Dendritic cell treated with granulocyte-macrophage colony-stimulating factor and Interleukin-4, amounts not matched to agents 40 ng/mL and 50 ng/mL, for 4 days (primary cell): ENCODE measurements at regions not wholly inside any gene's neighbourhood (a gene's known extent, or its start where the extent isn't known, plus 50 kb on each side); places are given as distances from the start of the nearest gene placed in this dataset.
"Not testable (repeated sequence)": the region's sequence is repeated elsewhere in the genome, so short reads cannot be mapped to it uniquely, and the experiment has no call there.

ENCODE experiments used
- H3K27ac Mint-ChIP-seq: one replicate; pipeline ENCODE4 v1.8.0; 2022; ENCODE audit warnings: mild to moderate bottlenecking, mixed read lengths
- H3K27me3 Mint-ChIP-seq: one replicate; pipeline ENCODE4 v1.8.0; 2022; ENCODE audit warnings: mild to moderate bottlenecking, mixed read lengths
- H3K36me3 Mint-ChIP-seq: one replicate; pipeline ENCODE4 v1.8.0; 2022; ENCODE audit warnings: low read depth, mixed read lengths
- H3K4me1 Mint-ChIP-seq: one replicate; pipeline ENCODE4 v1.8.0; 2022; ENCODE audit warnings: low read depth, mixed read lengths
- H3K4me3 Mint-ChIP-seq: one replicate; pipeline ENCODE4 v1.8.0; 2022; ENCODE audit warnings: mild to moderate bottlenecking, moderate library complexity, mixed read lengths
- H3K9me3 Mint-ChIP-seq: one replicate; pipeline ENCODE4 v1.8.0; 2022; ENCODE audit warnings: mixed read lengths
- intact Hi-C: fragments of 100-400 bp; cut with micrococcal nuclease; formaldehyde crosslinking; loops from one replicate; pipeline ENCODE4 v1.15.0; 2022

- no peaks in the 10 kb centered on the region for H3K36me3 Mint-ChIP-seq
- no peaks in the 10 kb centered on the region for H3K4me1 Mint-ChIP-seq
- no peak overlapping the region for H3K4me3 Mint-ChIP-seq
- H3K27ac Mint-ChIP-seq = no peak overlapping the region
- peaks cover 49% of the 10 kb centered on the region for H3K9me3 Mint-ChIP-seq
- no peaks in the 10 kb centered on the region for H3K27me3 Mint-ChIP-seq
- intact Hi-C loops = no loop called here
Measured at GRCh38 chr13:90492872-90493271, 854.6 kb upstream of the MIR17HG start.

GRCh38 chr13:90493667-90494066 is 853.8 kb upstream of the MIR17HG start:
- Mint-ChIP-seq H3K4me3 (no peak overlapping the region), H3K4me1 (no peaks in the 10 kb centered on the region), H3K27me3 (no peaks in the 10 kb centered on the region), H3K9me3 (peaks cover 49% of the 10 kb centered on the region), H3K36me3 (no peaks in the 10 kb centered on the region), H3K27ac (no peak overlapping the region)
- intact Hi-C loops = no loop called here

GRCh38 chr13:90494849-90495248 is 852.6 kb upstream of the MIR17HG start:
- H3K4me3 Mint-ChIP-seq, H3K27me3 Mint-ChIP-seq, H3K36me3 Mint-ChIP-seq, intact Hi-C loops, H3K4me1 Mint-ChIP-seq, H3K27ac Mint-ChIP-seq: not testable (repeated sequence)
- H3K9me3 Mint-ChIP-seq = peaks cover 49% of the 10 kb centered on the region

GRCh38 chr13:90498096-90498495 is 849.4 kb upstream of the MIR17HG start:
- H3K36me3 Mint-ChIP-seq = no peaks in the 10 kb centered on the region
- H3K4me1 Mint-ChIP-seq = no peaks in the 10 kb centered on the region
- H3K9me3 Mint-ChIP-seq = peaks cover 26% of the 10 kb centered on the region
- no peaks in the 10 kb centered on the region for H3K27me3 Mint-ChIP-seq
- intact Hi-C loops = no loop called here
- no peak overlapping the region for H3K27ac Mint-ChIP-seq
- no peak overlapping the region for H3K4me3 Mint-ChIP-seq

GRCh38 chr13:90498816-90499215 is 848.7 kb upstream of the MIR17HG start:
- Mint-ChIP-seq H3K36me3 (no peaks in the 10 kb centered on the region), H3K4me1 (no peaks in the 10 kb centered on the region)
- intact Hi-C loops = no loop called here

GRCh38 chr13:90500569-90500968 is 846.9 kb upstream of the MIR17HG start:
- Mint-ChIP-seq H3K27me3 (no peaks in the 10 kb centered on the region), H3K4me3 (no peak overlapping the region), H3K27ac (no peak overlapping the region), H3K36me3 (no peaks in the 10 kb centered on the region), H3K4me1 (no peaks in the 10 kb centered on the region), H3K9me3 (peaks cover 6% of the 10 kb centered on the region)
- intact Hi-C loops = no loop called here

More at GRCh38 chr13:90498816-90499215, 848.7 kb upstream of the MIR17HG start:
- H3K4me3 Mint-ChIP-seq = no peak overlapping the region
- no peaks in the 10 kb centered on the region for H3K27me3 Mint-ChIP-seq
- no peak overlapping the region for H3K27ac Mint-ChIP-seq
- H3K9me3 Mint-ChIP-seq = peaks cover 20% of the 10 kb centered on the region

- no peak overlapping the region for H3K27ac Mint-ChIP-seq
- no peak overlapping the region for H3K4me3 Mint-ChIP-seq
- H3K9me3 Mint-ChIP-seq = no peaks in the 10 kb centered on the region
- H3K4me1 Mint-ChIP-seq = no peaks in the 10 kb centered on the region
- H3K36me3 Mint-ChIP-seq = no peaks in the 10 kb centered on the region
- intact Hi-C loops = no loop called here
- H3K27me3 Mint-ChIP-seq = no peaks in the 10 kb centered on the region
Measured at GRCh38 chr13:90502153-90502552, 845.3 kb upstream of the MIR17HG start.

- no peaks in the 10 kb centered on the region for H3K27me3 Mint-ChIP-seq
- no peak overlapping the region for H3K4me3 Mint-ChIP-seq
- no peak overlapping the region for H3K27ac Mint-ChIP-seq
- no peaks in the 10 kb centered on the region for H3K36me3 Mint-ChIP-seq
- H3K4me1 Mint-ChIP-seq = no peaks in the 10 kb centered on the region
- intact Hi-C loops = no loop called here
- H3K9me3 Mint-ChIP-seq = no peaks in the 10 kb centered on the region
Measured at GRCh38 chr13:90502762-90503161, 844.7 kb upstream of the MIR17HG start.

- Mint-ChIP-seq H3K4me1 (no peaks in the 10 kb centered on the region), H3K27me3 (no peaks in the 10 kb centered on the region), H3K27ac (no peak overlapping the region), H3K4me3 (no peak overlapping the region), H3K36me3 (no peaks in the 10 kb centered on the region), H3K9me3 (no peaks in the 10 kb centered on the region)
- intact Hi-C loops = no loop called here
Measured at GRCh38 chr13:90510319-90510718, 837.2 kb upstream of the MIR17HG start.

- H3K36me3 Mint-ChIP-seq = no peaks in the 10 kb centered on the region
- no peak overlapping the region for H3K27ac Mint-ChIP-seq
- H3K9me3 Mint-ChIP-seq = no peaks in the 10 kb centered on the region
- H3K27me3 Mint-ChIP-seq = no peaks in the 10 kb centered on the region
- H3K4me1 Mint-ChIP-seq = no peaks in the 10 kb centered on the region
- H3K4me3 Mint-ChIP-seq = no peak overlapping the region
- intact Hi-C loops = no loop called here
Measured at GRCh38 chr13:90511903-90512302, 835.6 kb upstream of the MIR17HG start.

GRCh38 chr13:90514712-90515111 is 832.8 kb upstream of the MIR17HG start:
- H3K4me1 Mint-ChIP-seq, H3K9me3 Mint-ChIP-seq, H3K27me3 Mint-ChIP-seq, H3K27ac Mint-ChIP-seq, intact Hi-C loops, H3K4me3 Mint-ChIP-seq, H3K36me3 Mint-ChIP-seq: not testable (repeated sequence)

- Mint-ChIP-seq H3K9me3 (peaks cover 30% of the 10 kb centered on the region), H3K4me1 (no peaks in the 10 kb centered on the region), H3K27me3 (no peaks in the 10 kb centered on the region), H3K4me3 (no peak overlapping the region), H3K36me3 (no peaks in the 10 kb centered on the region), H3K27ac (no peak overlapping the region)
- intact Hi-C loops = no loop called here
Measured at GRCh38 chr13:90518417-90518816, 829.1 kb upstream of the MIR17HG start.

- Mint-ChIP-seq H3K4me3 (no peak overlapping the region), H3K36me3 (no peaks in the 10 kb centered on the region), H3K4me1 (no peaks in the 10 kb centered on the region), H3K9me3 (peaks cover 30% of the 10 kb centered on the region), H3K27ac (no peak overlapping the region), H3K27me3 (no peaks in the 10 kb centered on the region)
- intact Hi-C loops = no loop called here
Measured at GRCh38 chr13:90519157-90519556, 828.3 kb upstream of the MIR17HG start.

- intact Hi-C loops = no loop called here
- Mint-ChIP-seq H3K4me3 (no peak overlapping the region), H3K9me3 (peaks cover 16% of the 10 kb centered on the region), H3K36me3 (no peaks in the 10 kb centered on the region), H3K27ac (no peak overlapping the region), H3K4me1 (no peaks in the 10 kb centered on the region), H3K27me3 (no peaks in the 10 kb centered on the region)
Measured at GRCh38 chr13:90526711-90527110, 820.8 kb upstream of the MIR17HG start.

- no peak overlapping the region for H3K27ac Mint-ChIP-seq
- intact Hi-C loops = no loop called here
- no peaks in the 10 kb centered on the region for H3K27me3 Mint-ChIP-seq
- H3K9me3 Mint-ChIP-seq = no peaks in the 10 kb centered on the region
- H3K36me3 Mint-ChIP-seq = no peaks in the 10 kb centered on the region
- H3K4me1 Mint-ChIP-seq = no peaks in the 10 kb centered on the region
- no peak overlapping the region for H3K4me3 Mint-ChIP-seq
Measured at GRCh38 chr13:90531744-90532143, 815.7 kb upstream of the MIR17HG start.
